ENCODE measurements at regions not wholly inside any gene's neighbourhood (a gene's known extent, or its start where the extent isn't known, plus 50 kb on each side); places are given as distances from the start of the nearest gene placed in this dataset.
A peak's percentile ranks its signal among the peaks of the same experiment; 100 is the strongest.

DNA sequence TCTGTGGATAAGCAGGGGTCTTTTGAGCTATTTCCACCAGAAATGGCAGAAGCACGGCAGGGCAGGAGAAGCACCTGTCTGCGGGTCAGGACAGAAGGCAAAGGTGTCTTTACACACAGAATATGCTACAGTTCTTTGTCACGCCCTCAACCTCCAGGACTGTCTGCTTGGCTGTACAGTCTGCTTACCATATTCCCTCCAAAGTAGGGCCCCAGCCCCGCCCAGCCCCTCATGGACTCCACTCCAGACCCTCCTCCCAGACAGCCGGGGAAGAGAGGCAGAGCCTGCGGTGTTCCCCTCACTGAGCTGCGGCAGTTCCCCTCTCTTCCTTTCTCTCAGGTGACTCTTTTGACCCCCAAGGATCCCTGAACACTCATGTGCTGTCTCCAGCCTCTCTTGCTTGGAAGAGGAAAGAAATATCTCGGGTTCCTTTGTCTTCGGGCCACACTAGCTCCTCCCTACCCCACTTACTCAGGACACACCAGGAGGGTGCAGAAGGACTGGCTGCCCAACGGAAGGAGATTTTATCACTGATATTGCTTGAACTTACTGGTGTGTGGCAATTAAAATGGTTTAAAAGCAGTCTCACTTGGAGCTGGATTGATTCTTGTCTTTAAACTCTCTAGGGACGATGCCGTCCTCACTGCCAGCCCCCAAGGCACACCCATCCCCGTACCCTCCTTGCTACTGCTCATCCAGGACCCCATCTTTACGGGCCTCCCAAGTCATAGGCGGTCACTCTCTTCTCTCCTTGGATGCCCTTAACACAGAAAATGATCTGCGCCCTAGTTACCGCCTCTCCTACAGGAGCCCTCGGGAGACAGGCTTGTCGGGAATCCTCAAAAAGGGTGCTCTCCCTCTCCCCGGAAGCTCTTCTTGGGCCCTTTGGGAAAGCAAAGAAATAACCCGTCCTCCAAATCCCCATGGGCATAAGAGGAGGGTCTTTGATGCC lies 169.7 kb downstream of the TOMM20 start:
- H3K4me2 ChIP-seq (replicated peaks; ENCODE audit: extremely low read depth, low read length, poor library complexity, severe bottlenecking): peak overlapping the region; percentile 44

DNA sequence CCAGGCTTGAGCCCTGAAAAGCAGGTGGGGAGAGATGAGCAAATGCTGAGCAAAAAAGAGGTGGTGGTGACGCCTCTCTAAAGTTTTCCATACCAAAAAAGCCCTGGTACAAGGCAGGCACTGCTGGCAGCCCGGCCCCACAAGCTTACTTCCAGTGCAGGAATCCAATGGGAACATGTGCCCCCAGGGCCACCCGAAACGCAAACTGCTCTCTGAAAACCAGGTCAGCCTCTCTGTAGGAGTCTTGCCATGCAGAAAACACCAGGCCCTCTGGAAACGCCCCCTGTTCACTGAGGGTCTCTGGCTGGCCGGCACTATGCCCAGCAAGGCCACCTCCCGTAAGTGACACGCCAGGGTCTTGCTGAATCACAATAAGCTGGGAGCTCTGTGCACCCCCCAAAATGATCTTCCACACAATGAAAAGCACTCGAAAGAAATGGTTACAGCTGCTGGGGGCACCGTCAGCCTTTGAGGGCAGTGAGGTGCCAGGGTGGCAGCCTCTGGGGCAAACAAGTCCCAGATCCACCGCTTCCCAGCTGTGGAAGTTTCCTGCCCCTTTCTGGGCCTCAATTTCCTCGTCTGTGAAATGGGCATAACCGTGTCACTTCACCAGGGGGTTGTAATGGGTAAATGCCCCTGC lies 170.5 kb downstream of the TOMM20 start:
- intact Hi-C loops (cut with micrococcal nuclease): no loop called here
- DNase-seq: peak in 1 of 3 donors; percentile 2
- Histone ChIP-seq H3K27ac (ENCODE audit: low read depth in 1 of 2, low read length in 2 of 2) (peak overlapping the region; percentile 89 to 100), H3K4me2 (replicated peaks; ENCODE audit: extremely low read depth, low read length, poor library complexity, severe bottlenecking) (no peak overlapping the region), H3K79me2 (ENCODE audit: insufficient read depth, low read length) (peaks cover 18% of the 10 kb centered on the region), H3K36me3 (replicated peaks in 1 of 2; ENCODE audit: control insufficient read depth in 1 of 2, insufficient read depth in 2 of 2, low read length in 2 of 2) (no peaks in the 10 kb centered on the region), H3K4me1 (ENCODE audit: control insufficient read depth in 1 of 2, insufficient read depth in 2 of 2, low read length in 2 of 2) (peaks cover 97 to 98% of the 10 kb centered on the region in 2 donors), H3K9me3 (replicated peaks in 1 of 2; ENCODE audit: control insufficient read depth in 1 of 2, insufficient read depth in 1 of 2, low read length in 2 of 2) (no peaks in the 10 kb centered on the region), H3K27me3 (ENCODE audit: control insufficient read depth in 2 of 2, insufficient read depth in 2 of 2, low read length in 2 of 2) (no peaks in the 10 kb centered on the region), H3K9ac (ENCODE audit: insufficient read depth, low read length, poor library complexity, severe bottlenecking) (no peak overlapping the region), H2AFZ (ENCODE audit: insufficient read depth, low read depth, low read length, poor library complexity, severe bottlenecking) (peak overlapping the region; percentile 18), H3K4me3 (replicated peaks in 1 of 3; ENCODE audit: low read depth in 2 of 3, low read length in 3 of 3) (no peak overlapping the region), H4K20me1 (ENCODE audit: insufficient read depth, low read length) (no peaks in the 10 kb centered on the region)
- Mint-ChIP-seq H3K4me1 (peaks cover 96% of the 10 kb centered on the region), H3K4me3 (no peak overlapping the region), H3K27ac (peak overlapping the region; percentile 25 to 100 (median 99)), H3K27me3 (ENCODE audit: low read depth in 3 of 3) (peaks cover 0 to 2% (median 0%) of the 10 kb centered on the region in 3 donors), H3K9me3 (no peaks in the 10 kb centered on the region), H3K36me3 (peaks cover 5 to 8% of the 10 kb centered on the region in 2 donors)
- TF ChIP-seq, protein P1, sequence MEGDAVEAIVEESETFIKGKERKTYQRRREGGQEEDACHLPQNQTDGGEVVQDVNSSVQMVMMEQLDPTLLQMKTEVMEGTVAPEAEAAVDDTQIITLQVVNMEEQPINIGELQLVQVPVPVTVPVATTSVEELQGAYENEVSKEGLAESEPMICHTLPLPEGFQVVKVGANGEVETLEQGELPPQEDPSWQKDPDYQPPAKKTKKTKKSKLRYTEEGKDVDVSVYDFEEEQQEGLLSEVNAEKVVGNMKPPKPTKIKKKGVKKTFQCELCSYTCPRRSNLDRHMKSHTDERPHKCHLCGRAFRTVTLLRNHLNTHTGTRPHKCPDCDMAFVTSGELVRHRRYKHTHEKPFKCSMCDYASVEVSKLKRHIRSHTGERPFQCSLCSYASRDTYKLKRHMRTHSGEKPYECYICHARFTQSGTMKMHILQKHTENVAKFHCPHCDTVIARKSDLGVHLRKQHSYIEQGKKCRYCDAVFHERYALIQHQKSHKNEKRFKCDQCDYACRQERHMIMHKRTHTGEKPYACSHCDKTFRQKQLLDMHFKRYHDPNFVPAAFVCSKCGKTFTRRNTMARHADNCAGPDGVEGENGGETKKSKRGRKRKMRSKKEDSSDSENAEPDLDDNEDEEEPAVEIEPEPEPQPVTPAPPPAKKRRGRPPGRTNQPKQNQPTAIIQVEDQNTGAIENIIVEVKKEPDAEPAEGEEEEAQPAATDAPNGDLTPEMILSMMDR (IDR thresholded peaks at IDR 0.05): no peak
- WGBS (ENCODE audit: insufficient coverage): 86% methylated on average over 10 of the region's 13 CpGs

More for the DNA sequence above, 169.7 kb downstream of the TOMM20 start:
- peaks cover 0 to 2% (median 0%) of the 10 kb centered on the region in 3 donors for H3K27me3 Mint-ChIP-seq (ENCODE audit: low read depth in 3 of 3)
- Histone ChIP-seq H3K4me3 (replicated peaks in 1 of 3; ENCODE audit: low read depth in 2 of 3, low read length in 3 of 3) (peak overlapping the region in 1 of 3 experiments; percentile 39), H3K27ac (ENCODE audit: low read depth in 1 of 2, low read length in 2 of 2) (peak overlapping the region; percentile 89 to 100), H3K4me1 (ENCODE audit: control insufficient read depth in 1 of 2, insufficient read depth in 2 of 2, low read length in 2 of 2) (peaks cover 98% of the 10 kb centered on the region in 2 donors), H3K27me3 (ENCODE audit: control insufficient read depth in 2 of 2, insufficient read depth in 2 of 2, low read length in 2 of 2) (no peaks in the 10 kb centered on the region), H3K79me2 (ENCODE audit: insufficient read depth, low read length) (peaks cover 11% of the 10 kb centered on the region), H3K36me3 (replicated peaks in 1 of 2; ENCODE audit: control insufficient read depth in 1 of 2, insufficient read depth in 2 of 2, low read length in 2 of 2) (no peaks in the 10 kb centered on the region), H3K9ac (ENCODE audit: insufficient read depth, low read length, poor library complexity, severe bottlenecking) (peak overlapping the region; percentile 90), H4K20me1 (ENCODE audit: insufficient read depth, low read length) (no peaks in the 10 kb centered on the region), H2AFZ (ENCODE audit: insufficient read depth, low read depth, low read length, poor library complexity, severe bottlenecking) (no peak overlapping the region), H3K9me3 (replicated peaks in 1 of 2; ENCODE audit: control insufficient read depth in 1 of 2, insufficient read depth in 1 of 2, low read length in 2 of 2) (no peaks in the 10 kb centered on the region)
- H3K27ac Mint-ChIP-seq: peak overlapping the region; percentile 98 to 100 (median 100)
- H3K9me3 Mint-ChIP-seq: peaks cover 0 to 4% (median 3%) of the 10 kb centered on the region in 7 donors
- WGBS (ENCODE audit: insufficient coverage): 77% methylated on average over 10 of the region's 21 CpGs
- H3K4me3 Mint-ChIP-seq: peak overlapping the region; percentile 44 to 65
- TF ChIP-seq, protein P1 (IDR thresholded peaks at IDR 0.05): no peak
- peaks cover 98% of the 10 kb centered on the region for H3K4me1 Mint-ChIP-seq
- peaks cover 8% of the 10 kb centered on the region in 2 donors for H3K36me3 Mint-ChIP-seq
- peak in 1 of 3 donors; percentile 9 for DNase-seq
- intact Hi-C loops (cut with micrococcal nuclease): no loop called here

Data from CD14-positive monocyte (primary cell).